Neuronal stem cell (in vitro differentiated cells): ENCODE measurements at regions not wholly inside any gene's neighbourhood (a gene's known extent, or its start where the extent isn't known, plus 50 kb on each side); places are given as distances from the start of the nearest gene placed in this dataset.

Experiments
- DNase-seq: peaks from one replicate; pipeline ENCODE4 v3.0.0-alpha.2; 2013; ENCODE audit warnings: low spot score
- H2AFZ ChIP-seq: one replicate; pipeline ENCODE4 v1.6.1; 2013; ENCODE audit warnings: mild to moderate bottlenecking, low read length, inconsistent platforms
- H2AK5ac ChIP-seq: 2 replicates; pipeline ENCODE4 v1.6.1; 2013; ENCODE audit warnings: low read depth, mild to moderate bottlenecking, inconsistent platforms, low read length, moderate library complexity, mixed read lengths
- H2BK120ac ChIP-seq: 2 replicates; pipeline ENCODE4 v1.6.1; 2013; ENCODE audit warnings: low read depth, mild to moderate bottlenecking, inconsistent platforms, low read length, moderate library complexity, mixed read lengths
- H2BK12ac ChIP-seq: one replicate; pipeline ENCODE4 v1.6.1; 2013; ENCODE audit warnings: low read length, inconsistent platforms
- H2BK15ac ChIP-seq: 2 replicates; pipeline ENCODE4 v1.6.1; 2013; ENCODE audit warnings: mild to moderate bottlenecking, low read length, inconsistent platforms, mixed read lengths
- H2BK5ac ChIP-seq: one replicate; pipeline ENCODE4 v1.6.1; 2013; ENCODE audit warnings: inconsistent platforms, mild to moderate bottlenecking, low read length, moderate library complexity
- H3K14ac ChIP-seq: one replicate; pipeline ENCODE4 v1.6.1; 2013; ENCODE audit warnings: low read length, inconsistent platforms
- H3K18ac ChIP-seq: 2 replicates; pipeline ENCODE4 v1.6.1; 2013; ENCODE audit warnings: low read length, inconsistent platforms
- H3K23ac ChIP-seq: 2 replicates; pipeline ENCODE4 v1.6.1; 2013; ENCODE audit warnings: low read depth, mild to moderate bottlenecking, mixed read lengths, low read length, inconsistent platforms; ENCODE audit not compliant: poor library complexity
- H3K27ac ChIP-seq: replicated peaks from 3 replicates; pipeline ENCODE4 v1.5.1; 2013; ENCODE audit warnings: low read length, inconsistent platforms
- H3K27me3 ChIP-seq, 3 experiments: 2 replicates each; pipeline ENCODE4 v1.6.1; 2013; ENCODE audit warnings: low read length in 3 of 3, mild to moderate bottlenecking in 2 of 3, inconsistent platforms in 1 of 3, low read depth in 1 of 3, mixed read lengths in 1 of 3, moderate library complexity in 1 of 3; ENCODE audit not compliant: control insufficient read depth in 3 of 3, insufficient read depth in 3 of 3
- H3K36me3 ChIP-seq, 2 donors: replicated peaks in 1 of 2; 2 replicates each; pipeline ENCODE4 v1.6.1; 2013; ENCODE audit warnings: low read length in 2 of 2; ENCODE audit not compliant: control insufficient read depth in 2 of 2, insufficient read depth in 2 of 2
- H3K4ac ChIP-seq: 2 replicates; pipeline ENCODE4 v1.6.1; 2013; ENCODE audit warnings: inconsistent platforms, mild to moderate bottlenecking, low read length, moderate library complexity
- H3K4me1 ChIP-seq, 2 donors: 1 replicate in 1 of 2; 2 replicates in 1 of 2; pipeline ENCODE4 v1.6.1; 2013; ENCODE audit warnings: low read length in 2 of 2, low read depth in 1 of 2; ENCODE audit not compliant: control insufficient read depth in 2 of 2, insufficient read depth in 1 of 2
- H3K4me2 ChIP-seq: one replicate; pipeline ENCODE4 v1.6.1; 2013; ENCODE audit warnings: mild to moderate bottlenecking, low read length, inconsistent platforms; ENCODE audit not compliant: insufficient read depth, poor library complexity, severe bottlenecking
- H3K4me3 ChIP-seq, 2 donors: 2 replicates each; pipeline ENCODE4 v1.5.1; 2013; ENCODE audit warnings: low read length in 2 of 2, mild to moderate bottlenecking in 2 of 2, inconsistent platforms in 1 of 2, moderate library complexity in 1 of 2
- H3K79me1 ChIP-seq: one replicate; pipeline ENCODE4 v1.6.1; 2013; ENCODE audit warnings: low read depth, mild to moderate bottlenecking, inconsistent platforms, low read length, moderate library complexity
- H3K9ac ChIP-seq: one replicate; pipeline ENCODE4 v1.6.1; 2013; ENCODE audit warnings: mild to moderate bottlenecking, low read depth, low read length, inconsistent platforms; ENCODE audit not compliant: poor library complexity
- H3K9me3 ChIP-seq, 2 donors: replicated peaks in 1 of 2; 2 replicates each; pipeline versions ENCODE3 to v1.6.1; 2013; ENCODE audit warnings: low read length in 2 of 2, mild to moderate bottlenecking in 2 of 2, inconsistent platforms in 1 of 2, low read depth in 1 of 2, mixed read lengths in 1 of 2, moderate library complexity in 1 of 2; ENCODE audit not compliant: control insufficient read depth in 2 of 2, insufficient read depth in 1 of 2
- H4K8ac ChIP-seq: one replicate; pipeline ENCODE4 v1.6.1; 2013; ENCODE audit warnings: low read depth, mild to moderate bottlenecking, inconsistent platforms, low read length, moderate library complexity
- H4K91ac ChIP-seq: one replicate; pipeline ENCODE4 v1.6.1; 2013; ENCODE audit warnings: low read length, low read depth, mild to moderate bottlenecking, inconsistent platforms; ENCODE audit not compliant: poor library complexity
- WGBS, 2 donors: extraction: QIAGEN DNeasy Blood & Tissue Kit; methylation state at CpG; one replicate each; pipeline ENCODE4 v1.1.7; 2013; ENCODE audit warnings: missing lambda C conversion rate in 2 of 2, mixed read lengths in 1 of 2; ENCODE audit not compliant: insufficient read length in 2 of 2, insufficient replicate concordance in 1 of 2; ENCODE audit errors: extremely low coverage in 2 of 2; 5-methylcytosine and 5-hydroxymethylcytosine counted together

DNA sequence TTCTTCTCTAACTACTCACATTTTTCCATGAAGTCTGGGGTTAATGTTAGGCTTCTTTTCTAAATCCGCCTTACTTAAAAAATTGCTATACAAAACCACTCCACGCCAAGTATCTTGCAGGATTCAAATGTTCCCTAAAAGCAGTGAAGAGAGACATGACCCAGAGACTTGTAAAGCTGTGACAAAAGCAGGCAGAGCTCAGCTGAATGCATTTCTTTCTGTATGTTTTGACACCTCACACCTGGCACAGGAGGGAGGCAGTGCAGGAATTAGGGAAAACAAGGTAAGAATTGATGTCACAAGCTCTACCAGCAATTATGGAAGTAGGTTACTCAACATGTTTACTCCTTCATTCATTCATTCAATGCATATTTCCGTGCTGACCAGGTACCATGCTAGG lies 295.0 kb downstream of the RPAP3 start:
- H3K27ac ChIP-seq, result no peak overlapping the region

GRCh38 chr12:47410383-47410782 lies 295.4 kb downstream of the RPAP3 start:
- no peak for DNase-seq
- Histone ChIP-seq H3K14ac (no peak overlapping the region), H3K18ac (no peak overlapping the region)

More for the DNA sequence above, 295.0 kb downstream of the RPAP3 start:
- Histone ChIP-seq H3K14ac (no peak overlapping the region), H2BK120ac (no peak overlapping the region), H3K79me1 (no peaks in the 10 kb centered on the region), H2BK12ac (no peak overlapping the region), H4K8ac (no peak overlapping the region), H3K27me3 (no peaks in the 10 kb centered on the region), H2AK5ac (no peak overlapping the region), H3K36me3 (no peaks in the 10 kb centered on the region), H3K4me1 (peaks cover 0 to 7% of the 10 kb centered on the region in 2 donors), H2BK15ac (no peak overlapping the region), H2AFZ (no peak overlapping the region), H3K18ac (no peak overlapping the region), H4K91ac (no peak overlapping the region), H3K9me3 (no peaks in the 10 kb centered on the region), H3K4me3 (no peak overlapping the region), H3K4me2 (no peak overlapping the region), H3K9ac (no peak overlapping the region), H3K23ac (no peak overlapping the region), H2BK5ac (no peak overlapping the region), H3K4ac (no peak overlapping the region)
- no CpG with 5 or more reads among the region's 3 CpGs for WGBS, 2 donors
- DNase-seq, result no peak

GRCh38 chr12:47409310-47409987 lies 296.4 kb downstream of the RPAP3 start:
- Histone ChIP-seq H3K9ac (no peak overlapping the region), H3K4me2 (no peak overlapping the region), H2AK5ac (no peak overlapping the region), H3K18ac (no peak overlapping the region), H2BK12ac (no peak overlapping the region), H3K4me1 (peaks cover 0 to 5% of the 10 kb centered on the region in 2 donors), H3K27me3 (no peaks in the 10 kb centered on the region), H4K8ac (no peak overlapping the region), H3K27ac (no peak overlapping the region), H2AFZ (no peak overlapping the region), H4K91ac (no peak overlapping the region), H3K36me3 (no peaks in the 10 kb centered on the region), H2BK15ac (no peak overlapping the region), H3K9me3 (no peaks in the 10 kb centered on the region), H3K4me3 (no peak overlapping the region), H3K79me1 (no peaks in the 10 kb centered on the region), H2BK120ac (no peak overlapping the region), H3K23ac (no peak overlapping the region), H3K4ac (no peak overlapping the region), H3K14ac (no peak overlapping the region), H2BK5ac (no peak overlapping the region)
- no CpG with 5 or more reads among the region's 4 CpGs for WGBS, 2 donors
- DNase-seq, result no peak

More at GRCh38 chr12:47410383-47410782, 295.4 kb downstream of the RPAP3 start:
- Histone ChIP-seq H2BK120ac (no peak overlapping the region), H3K36me3 (no peaks in the 10 kb centered on the region), H2AFZ (no peak overlapping the region), H2BK15ac (no peak overlapping the region), H3K4me3 (no peak overlapping the region), H3K4me2 (no peak overlapping the region), H3K27me3 (no peaks in the 10 kb centered on the region), H2BK5ac (no peak overlapping the region), H4K91ac (no peak overlapping the region), H3K9me3 (no peaks in the 10 kb centered on the region), H3K23ac (no peak overlapping the region), H2BK12ac (no peak overlapping the region), H2AK5ac (no peak overlapping the region), H3K4me1 (peaks cover 0 to 7% of the 10 kb centered on the region in 2 donors), H3K9ac (no peak overlapping the region), H4K8ac (no peak overlapping the region), H3K79me1 (no peaks in the 10 kb centered on the region), H3K4ac (no peak overlapping the region), H3K27ac (no peak overlapping the region)

DNA sequence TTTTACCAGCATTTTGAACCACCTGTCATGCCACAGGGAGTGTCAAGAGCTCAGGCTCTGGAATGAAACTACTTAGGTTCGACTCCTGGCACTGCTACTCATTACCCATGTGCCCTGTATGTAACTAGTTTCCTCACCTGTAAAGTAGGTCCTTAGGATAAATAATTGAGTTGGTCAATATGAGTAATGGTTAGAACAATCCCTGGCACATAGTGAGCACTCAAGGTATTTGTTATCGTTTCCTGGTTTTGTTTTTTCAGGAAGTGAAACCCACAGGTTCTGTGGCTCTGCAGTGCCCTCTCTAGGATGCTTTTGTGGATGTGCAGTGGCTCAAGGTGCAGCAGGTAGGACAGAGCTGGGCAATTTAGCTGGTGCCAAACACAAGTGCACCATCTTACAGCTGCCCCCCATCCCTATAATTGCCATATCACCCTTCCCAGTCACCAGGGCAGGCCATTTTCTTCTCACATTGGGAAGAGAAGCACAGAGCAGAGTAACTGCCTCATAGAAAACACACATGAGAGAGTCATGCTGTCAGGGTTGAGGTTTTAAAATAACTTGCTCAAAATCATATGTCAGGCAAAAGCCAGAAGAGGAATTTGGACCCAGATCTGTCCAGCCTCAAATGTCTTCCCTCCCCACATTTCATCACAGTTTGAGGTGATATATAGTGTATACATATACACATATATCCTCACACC lies 297.5 kb downstream of the RPAP3 start:
- Histone ChIP-seq H3K14ac (no peak overlapping the region), H3K9me3 (no peaks in the 10 kb centered on the region), H2AFZ (no peak overlapping the region), H3K27me3 (no peaks in the 10 kb centered on the region), H2BK5ac (no peak overlapping the region), H4K91ac (no peak overlapping the region), H3K36me3 (no peaks in the 10 kb centered on the region), H3K9ac (no peak overlapping the region), H2BK120ac (no peak overlapping the region), H3K23ac (no peak overlapping the region), H3K18ac (no peak overlapping the region), H3K4me3 (no peak overlapping the region), H3K4me1 (peaks cover 0 to 5% of the 10 kb centered on the region in 2 donors), H2BK12ac (no peak overlapping the region), H4K8ac (no peak overlapping the region), H3K79me1 (no peaks in the 10 kb centered on the region), H2AK5ac (no peak overlapping the region), H3K27ac (no peak overlapping the region), H2BK15ac (no peak overlapping the region), H3K4me2 (no peak overlapping the region), H3K4ac (no peak overlapping the region)
- DNase-seq, result no peak
- WGBS, 2 donors, result no CpG with 5 or more reads among the region's 2 CpGs
